ENCODE measurements at regions not wholly inside any gene's neighbourhood (a gene's known extent, or its start where the extent isn't known, plus 50 kb on each side); places are given as distances from the start of the nearest gene placed in this dataset.

DNA sequence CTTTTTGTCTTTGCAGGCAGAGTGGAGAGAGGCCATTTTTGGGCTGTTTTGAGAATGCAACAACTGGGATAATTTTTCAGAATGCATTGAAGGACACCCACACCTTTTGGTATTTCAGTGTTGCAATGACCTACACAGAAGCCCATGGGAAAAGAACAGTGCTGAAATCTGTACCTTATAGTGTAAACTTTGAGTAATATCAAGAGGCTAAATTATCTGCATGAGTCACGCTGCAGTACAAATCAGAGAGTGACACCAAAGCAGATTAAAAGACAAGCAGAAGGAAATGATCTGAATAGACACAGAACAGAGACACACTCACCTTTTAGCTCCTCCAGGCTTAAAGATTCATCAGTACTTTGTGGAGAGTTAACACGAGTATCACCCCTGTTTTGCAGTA, 265.3 kb downstream of the PAX3 start:
- no CpG with 5 or more reads among the region's 2 CpGs for WGBS, 2 experiments (ENCODE audit: extremely low coverage in 2 of 2, insufficient read length in 1 of 2)
- no peak overlapping the region for H3K27ac ChIP-seq (ENCODE audit: insufficient read depth, low read length)
- BruUV-seq (replicated peaks): no TSS peak
- no peak overlapping the region for H2AFZ ChIP-seq (replicated peaks; ENCODE audit: low read length, poor library complexity)
- no peak overlapping the region for H3K4me2 ChIP-seq (ENCODE audit: low read depth, low read length)
- H3K79me1 ChIP-seq (ENCODE audit: low read depth in 1 of 2, low read length in 2 of 2): no peaks in the 10 kb centered on the region
- DNase-seq: no peak
- H3K23ac ChIP-seq (ENCODE audit: low read depth, low read length): no peak overlapping the region
- no peaks in the 10 kb centered on the region for H3K27me3 ChIP-seq (ENCODE audit: control insufficient read depth, insufficient read depth, low read length)
- no peaks in the 10 kb centered on the region for H3K9me1 ChIP-seq (ENCODE audit: insufficient read depth, low read length)
- H3K4me1 ChIP-seq (ENCODE audit: control insufficient read depth, insufficient read depth, low read length): no peaks in the 10 kb centered on the region
- ATAC-seq (ENCODE audit: low read depth): no peak
- H4K5ac ChIP-seq (ENCODE audit: low read depth, low read length): no peak overlapping the region
- no peak overlapping the region for H2BK20ac ChIP-seq (ENCODE audit: low read depth, low read length)
- in situ Hi-C loops (cut with MboI; ENCODE audit: low sequenced_read_pairs): no loop called here
- no peak overlapping the region for H2BK5ac ChIP-seq (ENCODE audit: low read depth, low read length, poor library complexity, severe bottlenecking)
- H4K8ac ChIP-seq (ENCODE audit: low read depth in 2 of 2, low read length in 2 of 2): no peak overlapping the region
- H3K4ac ChIP-seq (ENCODE audit: low read depth, low read length): no peak overlapping the region
- no peak overlapping the region for H2AK5ac ChIP-seq (ENCODE audit: low read depth, low read length)
- no peak overlapping the region for H3K18ac ChIP-seq (ENCODE audit: low read depth, low read length)
- CTCF ChIA-PET: no interaction called here
- H2BK15ac ChIP-seq (ENCODE audit: low read depth, low read length): no peak overlapping the region
- H3K56ac ChIP-seq (ENCODE audit: extremely low read depth, insufficient read depth, low read length): no peak overlapping the region
- no peak overlapping the region for H2AK9ac ChIP-seq (replicated peaks; ENCODE audit: low read depth, low read length, poor library complexity)
- no peak overlapping the region for H3K4me3 ChIP-seq (ENCODE audit: insufficient read depth, low read depth, low read length)
- TF ChIP-seq ELK1 (IDR thresholded peaks at IDR 0.05; ENCODE audit: borderline replicate concordance, low read depth, low read length) (no peak), NFE2L2 (IDR thresholded peaks at IDR 0.05; ENCODE audit: low read depth, low read length) (no peak), POLR2A (IDR thresholded peaks at IDR 0.05; ENCODE audit: low read depth, low read length) (no peak), BHLHE40 (IDR thresholded peaks at IDR 0.05; ENCODE audit: low read depth, low read length) (no peak), CHD1 (IDR thresholded peaks at IDR 0.05; ENCODE audit: low read depth, low read length) (no peak), MAZ (IDR thresholded peaks at IDR 0.05; ENCODE audit: borderline replicate concordance, low read depth, low read length) (no peak)
- POLR2A ChIA-PET (ENCODE audit: unreplicated experiment): no interaction called here
- H4K20me1 ChIP-seq (ENCODE audit: insufficient read depth, low read length): no peaks in the 10 kb centered on the region
- dilution Hi-C loops (cut with HindIII; ENCODE audit: low sequenced_read_pairs, unreplicated experiment): no loop called here
- H2BK120ac ChIP-seq (ENCODE audit: low read depth, low read length): no peak overlapping the region
- intact Hi-C loops (cut with micrococcal nuclease): no loop called here
- no peak overlapping the region for H3K9ac ChIP-seq (ENCODE audit: low read depth, low read length)
- H3K9me3 ChIP-seq (ENCODE audit: control insufficient read depth, insufficient read depth, low read length): no peaks in the 10 kb centered on the region
- H3K14ac ChIP-seq (replicated peaks; ENCODE audit: low read depth, low read length): no peak overlapping the region
- H4K91ac ChIP-seq (ENCODE audit: insufficient read depth, low read depth, low read length): no peak overlapping the region
- no peaks in the 10 kb centered on the region for H3K36me3 ChIP-seq (ENCODE audit: control insufficient read depth, insufficient read depth, low read length)
